Stimulated activated CD8-positive, alpha-beta memory T cell treated with anti-CD3 and anti-CD28 coated beads, Interleukin-7, amount 100 ng/mL, for 48 hours (primary cell): ENCODE measurements at regions not wholly inside any gene's neighbourhood (a gene's known extent, or its start where the extent isn't known, plus 50 kb on each side); places are given as distances from the start of the nearest gene placed in this dataset.
"Not testable (repeated sequence)": the region's sequence is repeated elsewhere in the genome, so short reads cannot be mapped to it uniquely, and the experiment has no call there.

Source experiments
- DNase-seq, 2 donors: peaks; one replicate each; pipeline ENCODE4 v3.0.0-alpha.2; 2020; ENCODE audit warnings: low read depth in 1 of 2; ENCODE audit errors: extremely low read depth in 1 of 2

GRCh38 chr3:87109465-87109864 is 117.6 kb upstream of the CHMP2B start:
- no peak for DNase-seq

- no peak for DNase-seq
Measured at GRCh38 chr3:87101861-87102625, 111.1 kb upstream of the VGLL3 start.

- DNase-seq = not testable (repeated sequence)
Measured at GRCh38 chr3:87097733-87098132, 106.8 kb upstream of the VGLL3 start.

GRCh38 chr3:87090631-87091030 is 99.7 kb upstream of the VGLL3 start:
- DNase-seq = no peak

- DNase-seq = no peak
Measured at GRCh38 chr3:87088993-87089841, 98.3 kb upstream of the VGLL3 start.

- no peak for DNase-seq
Measured at GRCh38 chr3:87088430-87088992, 97.6 kb upstream of the VGLL3 start.

- DNase-seq = no peak
Measured at GRCh38 chr3:87084868-87085267, 93.9 kb upstream of the VGLL3 start.

GRCh38 chr3:87082796-87083440 is 92.0 kb upstream of the VGLL3 start:
- DNase-seq = no peak

GRCh38 chr3:87077355-87077754 is 86.4 kb upstream of the VGLL3 start:
- no peak for DNase-seq

- no peak for DNase-seq
Measured at GRCh38 chr3:87076946-87077345, 86.0 kb upstream of the VGLL3 start.

- DNase-seq = no peak
Measured at GRCh38 chr3:87073496-87074145, 82.7 kb upstream of the VGLL3 start.

- no peak for DNase-seq
Measured at GRCh38 chr3:87072446-87072845, 81.5 kb upstream of the VGLL3 start.

GRCh38 chr3:87069971-87070370 is 79.0 kb upstream of the VGLL3 start:
- DNase-seq = no peak

- DNase-seq = no peak
Measured at GRCh38 chr3:87069021-87069420, 78.1 kb upstream of the VGLL3 start.

- DNase-seq = no peak
Measured at GRCh38 chr3:87062685-87063084, 71.7 kb upstream of the VGLL3 start.

GRCh38 chr3:87057474-87057873 is 66.5 kb upstream of the VGLL3 start:
- DNase-seq = no peak

- no peak for DNase-seq
Measured at GRCh38 chr3:87053553-87053952, 62.6 kb upstream of the VGLL3 start.

GRCh38 chr3:87052499-87053260 is 61.7 kb upstream of the VGLL3 start:
- no peak for DNase-seq

GRCh38 chr3:87047852-87048251 is 56.9 kb upstream of the VGLL3 start:
- DNase-seq = no peak

- no peak for DNase-seq
Measured at GRCh38 chr3:87046241-87046640, 55.3 kb upstream of the VGLL3 start.
